Activated CD8-positive, alpha-beta T cell treated with anti-CD3 and anti-CD28 coated beads for 36 hours (primary cell): ENCODE measurements at regions not wholly inside any gene's neighbourhood (a gene's known extent, or its start where the extent isn't known, plus 50 kb on each side); places are given as distances from the start of the nearest gene placed in this dataset.

ENCODE experiments used
- ATAC-seq: fragments of 200-7000 bp; cut with Tn5 transposase; one replicate; pipeline ENCODE4 v1.10.0; 2021; ENCODE audit warnings: mild to moderate bottlenecking, moderate library complexity
- CTCF ChIA-PET: fragments of 350-600 bp; sonication (Branson Sonifier 250); formaldehyde crosslinking; loops from one replicate; lab custom pipeline; 2021; ENCODE audit warnings: antibody characterized with exemption; lab: Charles Lee
- POLR2A ChIA-PET: fragments of 350-600 bp; sonication (Branson Sonifier 250); formaldehyde crosslinking; loops from one replicate; lab custom pipeline; 2021; ENCODE audit warnings: antibody characterized with exemption; lab: Charles Lee
- DNase-seq: peaks from one replicate; pipeline ENCODE4 v3.0.0-alpha.2; 2020
- H3K27ac Mint-ChIP-seq: one replicate; pipeline ENCODE4 v1.8.0; 2021; ENCODE audit warnings: mild to moderate bottlenecking, mixed read lengths
- H3K27me3 Mint-ChIP-seq: one replicate; pipeline ENCODE4 v1.8.0; 2021; ENCODE audit warnings: mixed read lengths
- H3K36me3 Mint-ChIP-seq: one replicate; pipeline ENCODE4 v1.8.0; 2021; ENCODE audit warnings: low read depth, mixed read lengths
- H3K4me1 Mint-ChIP-seq: one replicate; pipeline ENCODE4 v1.8.0; 2021; ENCODE audit warnings: low read depth, mixed read lengths
- H3K4me3 Mint-ChIP-seq: one replicate; pipeline ENCODE4 v1.8.0; 2021; ENCODE audit warnings: mild to moderate bottlenecking, moderate library complexity, mixed read lengths
- H3K9me3 Mint-ChIP-seq: one replicate; pipeline ENCODE4 v1.8.0; 2021; ENCODE audit warnings: mixed read lengths
- CTCF ChIP-seq: fragments of 200-600 bp; IDR thresholded peaks from one replicate; pipeline ENCODE4 v1.8.0; 2022; ENCODE audit warnings: antibody characterized with exemption, mild to moderate bottlenecking
- intact Hi-C: fragments of 100-400 bp; cut with micrococcal nuclease; formaldehyde crosslinking; loops from one replicate; pipeline ENCODE4 v1.10.0; 2022

GRCh38 chr12:13313886-13314285 is 117.4 kb downstream of the EMP1 start:
- no peaks in the 10 kb centered on the region for H3K9me3 Mint-ChIP-seq
- POLR2A ChIA-PET, result interaction anchor here (0.7 kb wide), 1 partner anchor 12 kb away, joined by 3 read pairs; no protein-coding TSS in a partner anchor
- DNase-seq, result no peak
- H3K27me3 Mint-ChIP-seq, result peaks cover 23% of the 10 kb centered on the region
- H3K27ac Mint-ChIP-seq, result no peak overlapping the region
- no peak for ATAC-seq
- H3K4me3 Mint-ChIP-seq, result no peak overlapping the region
- CTCF ChIA-PET, result interaction anchor here (1.1 to 2.7 kb wide), 3 partner anchors 15 to 58 kb away, joined by 3 to 12 read pairs (median 4); no protein-coding TSS in a partner anchor
- H3K4me1 Mint-ChIP-seq, result no peaks in the 10 kb centered on the region
- no peaks in the 10 kb centered on the region for H3K36me3 Mint-ChIP-seq
- no peak for TF ChIP-seq CTCF
- intact Hi-C loops, result no loop called here

- ATAC-seq, result no peak
- H3K4me3 Mint-ChIP-seq, result no peak overlapping the region
- no peak overlapping the region for H3K27ac Mint-ChIP-seq
- no peaks in the 10 kb centered on the region for H3K4me1 Mint-ChIP-seq
- no peaks in the 10 kb centered on the region for H3K9me3 Mint-ChIP-seq
- DNase-seq, result no peak
- intact Hi-C loops, result no loop called here
- no peak for TF ChIP-seq CTCF
- no peaks in the 10 kb centered on the region for H3K36me3 Mint-ChIP-seq
- ChIA-PET POLR2A (no interaction called here), CTCF (interaction anchor here (0.7 to 1.2 kb wide), 2 partner anchors 12 to 51 kb away, joined by 3 to 4 read pairs; no protein-coding TSS in a partner anchor)
- H3K27me3 Mint-ChIP-seq, result peaks cover 25% of the 10 kb centered on the region
These were observed 115.0 kb downstream of the EMP1 start for GRCh38 chr12:13311551-13311950.

- ChIA-PET CTCF (interaction anchor here (1.0 to 3.8 kb wide), 3 partner anchors 12 to 55 kb away, joined by 4 to 14 read pairs (median 10); no protein-coding TSS in a partner anchor), POLR2A (no interaction called here)
- H3K27me3 Mint-ChIP-seq, result peaks cover 22% of the 10 kb centered on the region
- no peak overlapping the region for H3K4me3 Mint-ChIP-seq
- intact Hi-C loops, result no loop called here
- H3K27ac Mint-ChIP-seq, result no peak overlapping the region
- H3K36me3 Mint-ChIP-seq, result no peaks in the 10 kb centered on the region
- no peak for ATAC-seq
- H3K9me3 Mint-ChIP-seq, result no peaks in the 10 kb centered on the region
- DNase-seq, result no peak
- no peaks in the 10 kb centered on the region for H3K4me1 Mint-ChIP-seq
- no peak for TF ChIP-seq CTCF
These were observed 110.8 kb downstream of the EMP1 start for GRCh38 chr12:13307143-13307816.

- H3K9me3 Mint-ChIP-seq, result no peaks in the 10 kb centered on the region
These were observed 108.4 kb downstream of the EMP1 start for GRCh38 chr12:13304924-13305323.

More at GRCh38 chr12:13304924-13305323, 108.4 kb downstream of the EMP1 start:
- Mint-ChIP-seq H3K27ac (no peak overlapping the region), H3K4me3 (no peak overlapping the region), H3K4me1 (no peaks in the 10 kb centered on the region), H3K27me3 (peaks cover 22% of the 10 kb centered on the region), H3K36me3 (no peaks in the 10 kb centered on the region)
- CTCF ChIA-PET, result interaction anchor here (1.8 to 3.8 kb wide), 2 partner anchors 27 to 49 kb away, joined by 8 to 14 read pairs; no protein-coding TSS in a partner anchor
- POLR2A ChIA-PET, result interaction anchor here (0.6 kb wide), 1 partner anchor 120 kb away, joined by 3 read pairs; no protein-coding TSS in a partner anchor
- no peak for DNase-seq
- ATAC-seq, result no peak
- intact Hi-C loops, result no loop called here
- no peak for TF ChIP-seq CTCF
